ENCODE measurements at regions not wholly inside any gene's neighbourhood (a gene's known extent, or its start where the extent isn't known, plus 50 kb on each side); places are given as distances from the start of the nearest gene placed in this dataset.

GRCh38 chrX:36573720-36574119, 434.4 kb upstream of the FAM47C start:
- DNase-seq = no peak
- 19 to 52% methylated on average over 2 of the region's 2 CpGs for WGBS, 2 donors
- H3K27ac ChIP-seq = no peak overlapping the region
- no peak overlapping the region for H3K4me3 ChIP-seq
- H3K36me3 ChIP-seq (replicated peaks in 1 of 2; ENCODE audit: insufficient read depth in 1 of 2, low read depth in 2 of 2) = no peaks in the 10 kb centered on the region
- H3K27me3 ChIP-seq = no peaks in the 10 kb centered on the region
- ATAC-seq = no peak
- H3K9me3 ChIP-seq = no peaks in the 10 kb centered on the region
- TF ChIP-seq POLR2A (IDR thresholded peaks at IDR 0.05) (no peak), CTCF (IDR thresholded peaks at IDR 0.05) (no peak)
- H3K4me1 ChIP-seq = no peaks in the 10 kb centered on the region
- intact Hi-C loops (cut with DNase I) = no loop called here

- TF ChIP-seq POLR2A (IDR thresholded peaks at IDR 0.05) (no peak), CTCF (IDR thresholded peaks at IDR 0.05) (no peak)
- H3K4me3 ChIP-seq = no peak overlapping the region
- no peak overlapping the region for H3K27ac ChIP-seq
- no peak for ATAC-seq
- H3K9me3 ChIP-seq = no peaks in the 10 kb centered on the region
- H3K36me3 ChIP-seq (replicated peaks in 1 of 2; ENCODE audit: insufficient read depth in 1 of 2, low read depth in 2 of 2) = no peaks in the 10 kb centered on the region
- DNase-seq = no peak
- 53 to 55% methylated on average over 3 of the region's 3 CpGs for WGBS, 2 donors
- no peaks in the 10 kb centered on the region for H3K27me3 ChIP-seq
- intact Hi-C loops (cut with DNase I) = no loop called here
- H3K4me1 ChIP-seq = no peaks in the 10 kb centered on the region
Observed at GRCh38 chrX:36575670-36576069, 432.5 kb upstream of the FAM47C start.

DNA sequence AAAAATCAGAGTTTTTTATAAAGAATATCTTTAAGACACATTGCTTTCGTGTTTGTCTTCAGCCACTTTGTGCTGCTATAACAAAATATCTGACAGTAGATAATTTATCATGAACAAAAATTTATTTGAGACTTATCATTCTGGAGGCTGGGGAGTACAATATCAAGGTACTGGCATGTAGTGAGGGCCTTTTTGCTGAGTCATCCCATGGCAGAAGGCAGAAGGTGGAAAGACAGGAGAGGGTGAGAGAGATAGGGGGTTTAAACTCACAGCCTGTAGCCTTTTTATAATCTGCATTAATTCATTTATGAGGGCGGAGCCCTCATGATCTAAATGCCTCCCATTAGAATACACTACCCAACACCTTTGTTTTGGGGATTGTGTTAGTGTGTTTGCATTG, 431.2 kb upstream of the FAM47C start:
- intact Hi-C loops (cut with DNase I) = no loop called here
- ATAC-seq (no peak), DNase-seq (no peak)
- TF ChIP-seq CTCF (IDR thresholded peaks at IDR 0.05) (no peak), POLR2A (IDR thresholded peaks at IDR 0.05) (no peak)
- Histone ChIP-seq H3K36me3 (replicated peaks in 1 of 2; ENCODE audit: insufficient read depth in 1 of 2, low read depth in 2 of 2) (no peaks in the 10 kb centered on the region), H3K4me1 (no peaks in the 10 kb centered on the region), H3K27me3 (no peaks in the 10 kb centered on the region), H3K9me3 (no peaks in the 10 kb centered on the region), H3K4me3 (no peak overlapping the region), H3K27ac (no peak overlapping the region)
- 83 to 92% methylated on average over 2 of the region's 2 CpGs for WGBS, 2 donors

- intact Hi-C loops (cut with DNase I) = no loop called here
Observed at GRCh38 chrX:36581030-36581429, 427.1 kb upstream of the FAM47C start.

More at GRCh38 chrX:36581030-36581429, 427.1 kb upstream of the FAM47C start:
- no peaks in the 10 kb centered on the region for H3K9me3 ChIP-seq
- no peak for DNase-seq
- no peak overlapping the region for H3K4me3 ChIP-seq
- H3K27ac ChIP-seq = no peak overlapping the region
- TF ChIP-seq POLR2A (IDR thresholded peaks at IDR 0.05) (no peak), CTCF (IDR thresholded peaks at IDR 0.05) (no peak)
- no peak for ATAC-seq
- H3K27me3 ChIP-seq = no peaks in the 10 kb centered on the region
- no peaks in the 10 kb centered on the region for H3K4me1 ChIP-seq
- no peaks in the 10 kb centered on the region for H3K36me3 ChIP-seq (replicated peaks in 1 of 2; ENCODE audit: insufficient read depth in 1 of 2, low read depth in 2 of 2)
- WGBS, 2 donors = 78 to 84% methylated on average over 4 of the region's 4 CpGs

Measured in body of pancreas (tissue), 4 donors.